ENCODE measurements at regions not wholly inside any gene's neighbourhood (a gene's known extent, or its start where the extent isn't known, plus 50 kb on each side); places are given as distances from the start of the nearest gene placed in this dataset.
"Not testable (repeated sequence)": the region's sequence is repeated elsewhere in the genome, so short reads cannot be mapped to it uniquely, and the experiment has no call there.

DNA sequence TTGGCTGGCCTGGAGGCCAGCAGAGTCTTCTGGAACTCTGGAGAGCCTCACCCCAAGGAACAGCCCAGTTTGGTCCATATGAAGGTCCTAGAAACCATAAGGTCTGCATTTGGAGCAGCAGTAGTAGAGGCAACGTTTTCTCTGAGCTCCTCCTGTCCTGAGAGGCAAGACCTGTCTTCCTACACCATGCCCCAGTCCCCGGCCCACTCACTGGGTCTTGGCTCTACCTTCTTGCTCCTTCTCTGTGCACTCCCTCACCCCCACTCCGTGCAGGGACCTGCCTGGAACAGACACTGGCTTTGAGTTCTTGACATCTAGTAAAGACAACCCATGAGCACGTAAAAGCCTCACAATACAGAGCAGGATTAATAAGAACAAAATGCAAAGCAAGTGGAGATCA, 76.6 kb downstream of the CHRD start:
- ChIA-PET CTCF (no interaction called here), POLR2A (ENCODE audit: unreplicated experiment) (no interaction called here)
- DNase-seq = no peak
- TF ChIP-seq CTCF (conservative IDR thresholded peaks at IDR 0.05) = no peak
- TF ChIP-seq EZH2 (IDR thresholded peaks at IDR 0.05; ENCODE audit: low read depth) = no peak
- Histone ChIP-seq H4K20me1 (ENCODE audit: insufficient read depth) (no peaks in the 10 kb centered on the region), H3F3A (ENCODE audit: insufficient read depth, low read depth) (no peaks in the 10 kb centered on the region), H3K4me3 (no peak overlapping the region), H3K9me2 (ENCODE audit: insufficient read depth) (no peaks in the 10 kb centered on the region), H2AFZ (no peak overlapping the region), H3K79me2 (ENCODE audit: low read depth) (no peaks in the 10 kb centered on the region), H3K36me3 (ENCODE audit: low read depth) (no peaks in the 10 kb centered on the region), H3K27ac (no peak overlapping the region), H3K4me2 (no peak overlapping the region), H3K27me3 (ENCODE audit: insufficient read depth, low read depth) (no peaks in the 10 kb centered on the region), H3K4me1 (replicated peaks; ENCODE audit: insufficient read depth) (no peaks in the 10 kb centered on the region), H3K9me3 (ENCODE audit: insufficient read depth, low read depth) (no peaks in the 10 kb centered on the region)
- intact Hi-C loops (cut with micrococcal nuclease; ENCODE audit: unreplicated experiment) = no loop called here
- no TSS peak for BruUV-seq (replicated peaks)

- H3K9me2 ChIP-seq (ENCODE audit: insufficient read depth) = no peaks in the 10 kb centered on the region
- ChIA-PET POLR2A (ENCODE audit: unreplicated experiment) (no interaction called here), CTCF (no interaction called here)
- BruUV-seq (replicated peaks) = no TSS peak
- no peak overlapping the region for H3K27ac ChIP-seq
- TF ChIP-seq EZH2 (IDR thresholded peaks at IDR 0.05; ENCODE audit: low read depth) = no peak
- no peak for TF ChIP-seq CTCF (conservative IDR thresholded peaks at IDR 0.05)
- intact Hi-C loops (cut with micrococcal nuclease; ENCODE audit: unreplicated experiment) = no loop called here
- H3K4me2 ChIP-seq = no peak overlapping the region
- H3K27me3 ChIP-seq (ENCODE audit: insufficient read depth, low read depth) = no peaks in the 10 kb centered on the region
- no peaks in the 10 kb centered on the region for H3K36me3 ChIP-seq (ENCODE audit: low read depth)
- H3K4me1 ChIP-seq (replicated peaks; ENCODE audit: insufficient read depth) = no peaks in the 10 kb centered on the region
- no peaks in the 10 kb centered on the region for H3K9me3 ChIP-seq (ENCODE audit: insufficient read depth, low read depth)
- no peak overlapping the region for H2AFZ ChIP-seq
- H4K20me1 ChIP-seq (ENCODE audit: insufficient read depth) = no peaks in the 10 kb centered on the region
- no peak for DNase-seq
- H3K4me3 ChIP-seq = no peak overlapping the region
- H3F3A ChIP-seq (ENCODE audit: insufficient read depth, low read depth) = no peaks in the 10 kb centered on the region
- no peaks in the 10 kb centered on the region for H3K79me2 ChIP-seq (ENCODE audit: low read depth)
Observed at GRCh38 chr3:184457329-184457728, 77.5 kb downstream of the CHRD start.

DNA sequence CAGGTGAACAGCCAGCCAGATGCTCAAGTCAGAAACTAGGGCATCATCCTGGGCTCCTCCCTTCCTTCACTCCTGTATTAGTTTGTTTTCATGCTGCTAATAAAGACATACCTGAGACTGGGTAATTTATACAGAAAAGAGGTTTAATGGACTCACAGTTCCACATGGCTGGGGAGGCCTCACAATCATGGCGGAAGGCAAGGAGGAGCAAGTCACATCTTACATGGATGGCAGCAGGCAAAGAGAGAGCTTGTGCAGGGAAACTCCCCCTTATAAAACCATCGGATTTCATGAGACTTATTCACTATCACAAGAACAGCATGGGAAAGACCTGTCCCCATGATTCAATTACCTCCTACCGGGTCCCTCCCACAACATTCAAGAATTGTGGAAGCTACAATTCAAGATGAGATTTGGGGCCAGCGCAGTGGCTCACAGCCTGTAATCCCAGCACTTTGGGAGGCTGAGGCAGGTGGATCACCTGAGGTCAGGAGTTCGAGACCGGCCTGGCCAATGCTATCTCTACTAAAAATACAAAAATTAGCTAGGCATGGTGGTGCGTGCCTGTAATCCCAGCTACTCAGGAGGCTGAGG, 78.0 kb downstream of the CHRD start:
- POLR2A ChIA-PET (ENCODE audit: unreplicated experiment); H3K9me3 ChIP-seq (ENCODE audit: insufficient read depth, low read depth); H3K4me3 ChIP-seq; H3K27me3 ChIP-seq (ENCODE audit: insufficient read depth, low read depth); H3K4me1 ChIP-seq (replicated peaks; ENCODE audit: insufficient read depth); H4K20me1 ChIP-seq (ENCODE audit: insufficient read depth); H3K4me2 ChIP-seq; CTCF ChIA-PET; H3K36me3 ChIP-seq (ENCODE audit: low read depth); H2AFZ ChIP-seq; H3F3A ChIP-seq (ENCODE audit: insufficient read depth, low read depth); DNase-seq; H3K27ac ChIP-seq; intact Hi-C loops (cut with micrococcal nuclease; ENCODE audit: unreplicated experiment); H3K79me2 ChIP-seq (ENCODE audit: low read depth); H3K9me2 ChIP-seq (ENCODE audit: insufficient read depth); BruUV-seq (replicated peaks): not testable (repeated sequence)

DNA sequence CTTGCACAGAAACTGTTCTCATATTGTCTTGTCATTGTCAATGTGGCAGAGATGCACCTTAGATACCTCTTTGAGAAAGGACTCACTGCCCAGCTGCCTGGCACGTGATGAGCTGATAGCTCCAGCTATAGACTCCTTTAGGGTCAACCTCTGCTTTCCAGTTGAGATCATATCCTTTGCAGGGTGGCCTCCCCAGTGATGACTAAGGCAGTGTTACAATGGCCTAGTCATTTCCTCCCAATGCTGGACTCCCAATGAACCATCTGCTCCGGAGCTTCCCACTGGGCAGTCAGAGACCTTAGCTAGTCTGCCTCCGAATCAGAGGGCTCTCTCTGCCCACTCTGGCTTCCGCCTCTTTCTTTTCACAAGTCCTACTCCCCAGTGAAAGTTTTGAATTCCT, 79.5 kb downstream of the CHRD start:
- no peaks in the 10 kb centered on the region for H3K27me3 ChIP-seq (ENCODE audit: insufficient read depth, low read depth)
- no peak overlapping the region for H3K4me2 ChIP-seq
- no peaks in the 10 kb centered on the region for H4K20me1 ChIP-seq (ENCODE audit: insufficient read depth)
- POLR2A ChIA-PET (ENCODE audit: unreplicated experiment) = interaction anchor here (0.6 kb wide), 1 partner anchor 88 kb away, joined by 4 read pairs; no protein-coding TSS in a partner anchor
- H3K36me3 ChIP-seq (ENCODE audit: low read depth) = no peaks in the 10 kb centered on the region
- H3K9me3 ChIP-seq (ENCODE audit: insufficient read depth, low read depth) = no peaks in the 10 kb centered on the region
- no peaks in the 10 kb centered on the region for H3F3A ChIP-seq (ENCODE audit: insufficient read depth, low read depth)
- TF ChIP-seq CTCF (conservative IDR thresholded peaks at IDR 0.05) = no peak
- no peak for TF ChIP-seq EZH2 (IDR thresholded peaks at IDR 0.05; ENCODE audit: low read depth)
- H3K4me3 ChIP-seq = no peak overlapping the region
- no peaks in the 10 kb centered on the region for H3K9me2 ChIP-seq (ENCODE audit: insufficient read depth)
- no peaks in the 10 kb centered on the region for H3K4me1 ChIP-seq (replicated peaks; ENCODE audit: insufficient read depth)
- no peak overlapping the region for H2AFZ ChIP-seq
- H3K27ac ChIP-seq = no peak overlapping the region
- H3K79me2 ChIP-seq (ENCODE audit: low read depth) = no peaks in the 10 kb centered on the region
- CTCF ChIA-PET = no interaction called here
- BruUV-seq (replicated peaks) = no TSS peak
- DNase-seq = no peak
- intact Hi-C loops (cut with micrococcal nuclease; ENCODE audit: unreplicated experiment) = no loop called here

Data from PC-9 (cell line).